ENCODE measurements at regions not wholly inside any gene's neighbourhood (a gene's known extent, or its start where the extent isn't known, plus 50 kb on each side); places are given as distances from the start of the nearest gene placed in this dataset.

DNA sequence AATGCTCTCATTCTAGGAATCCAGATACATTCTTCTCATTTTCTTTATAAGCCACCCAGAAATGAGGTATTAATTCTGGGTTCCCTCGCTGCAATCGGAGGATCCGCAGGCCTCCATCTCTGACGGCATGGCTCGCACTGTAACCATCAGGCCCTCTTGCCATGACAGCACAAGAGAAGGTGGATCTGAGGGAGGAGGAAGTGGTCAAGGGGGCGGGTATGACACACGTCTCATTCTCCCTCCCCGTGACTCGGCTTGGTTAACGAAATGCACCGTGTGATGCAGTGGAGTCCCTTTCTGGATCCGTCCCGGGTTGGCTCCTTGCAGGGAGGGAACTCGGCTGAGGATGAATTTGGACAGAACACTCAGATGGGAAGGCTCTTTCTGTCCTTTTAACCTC, 280.2 kb downstream of the TCERG1L start:
- TF ChIP-seq FOXA1 (IDR thresholded peaks at IDR 0.05) (no peak), SUZ12 (IDR thresholded peaks at IDR 0.05) (no peak), LEF1 (IDR thresholded peaks at IDR 0.05; ENCODE audit: borderline replicate concordance) (no peak), FOXK2 (IDR thresholded peaks at IDR 0.05) (no peak)

Measured in HEK293T (cell line).